ENCODE measurements at regions not wholly inside any gene's neighbourhood (a gene's known extent, or its start where the extent isn't known, plus 50 kb on each side); places are given as distances from the start of the nearest gene placed in this dataset.

DNA sequence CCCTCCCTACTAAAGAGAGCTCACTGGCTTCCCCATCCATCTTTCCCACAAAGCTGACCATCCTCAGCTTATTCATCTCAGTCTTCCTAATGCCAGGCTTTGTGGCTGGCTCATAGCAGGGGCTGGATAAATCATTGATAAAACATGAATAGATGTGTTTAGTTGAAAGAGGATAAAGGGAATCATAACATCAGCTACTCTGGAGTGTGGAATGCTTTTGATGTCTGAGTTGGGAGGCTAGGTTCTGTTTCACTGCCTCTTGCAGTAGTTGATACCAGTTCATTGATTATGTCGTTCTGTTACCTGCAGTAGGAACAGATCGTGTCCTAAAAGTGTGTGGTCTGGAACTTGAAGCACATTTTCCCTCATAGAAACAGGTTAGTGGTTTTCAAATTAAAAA is 66.3 kb upstream of the HK2 start:
- no peaks in the 10 kb centered on the region for H3K79me1 ChIP-seq (ENCODE audit: low read depth, low read length)
- no peak overlapping the region for H2BK12ac ChIP-seq (ENCODE audit: low read depth, low read length)
- H3K56ac ChIP-seq (replicated peaks; ENCODE audit: insufficient read length, low read depth, low read length), result no peak overlapping the region
- no peaks in the 10 kb centered on the region for H3K36me3 ChIP-seq (ENCODE audit: control insufficient read depth in 2 of 4, insufficient read depth in 4 of 4, low read length in 3 of 4)
- POLR2A ChIA-PET (ENCODE audit: partially characterized antibody), result interaction anchor here (2.0 kb wide), 1 partner anchor 10 kb away, joined by 7 read pairs; no protein-coding TSS in a partner anchor
- no peaks in the 10 kb centered on the region for H3K79me2 ChIP-seq (ENCODE audit: control insufficient read depth in 1 of 2, insufficient read depth in 2 of 2, low read length in 2 of 2)
- H2BK120ac ChIP-seq (replicated peaks; ENCODE audit: low read depth, low read length), result no peak overlapping the region
- H3K14ac ChIP-seq (ENCODE audit: insufficient read length), result no peak overlapping the region
- no peaks in the 10 kb centered on the region for H3K9me3 ChIP-seq (ENCODE audit: insufficient read depth in 2 of 2, low read depth in 1 of 2, low read length in 1 of 2)
- no peak overlapping the region for H4K91ac ChIP-seq (replicated peaks; ENCODE audit: insufficient read length, low read length)
- H4K5ac ChIP-seq (ENCODE audit: insufficient read length, low read depth, low read length), result no peak overlapping the region
- no peaks in the 10 kb centered on the region for H4K20me1 ChIP-seq (replicated peaks in 1 of 2; ENCODE audit: control insufficient read depth in 1 of 2, insufficient read depth in 2 of 2, low read length in 2 of 2)
- H3K18ac ChIP-seq (ENCODE audit: extremely low read depth, low read length), result no peak overlapping the region
- H2BK5ac ChIP-seq (ENCODE audit: low read depth, low read length), result no peak overlapping the region
- H3K4me1 ChIP-seq (replicated peaks in 1 of 4; ENCODE audit: control insufficient read depth in 3 of 4, insufficient read depth in 4 of 4, low read length in 3 of 4), result peaks cover 0 to 9% (median 4%) of the 10 kb centered on the region in 4 experiments; a peak in 5 of 7 replicates
- no peak overlapping the region for H3K23ac ChIP-seq (ENCODE audit: insufficient read length)
- H3K27ac ChIP-seq (ENCODE audit: low read depth, low read length), result no peak overlapping the region
- no peak overlapping the region for H3K4me3 ChIP-seq (ENCODE audit: extremely low read depth in 1 of 4, insufficient read depth in 2 of 4, low read depth in 3 of 4, low read length in 4 of 4)
- no peak for FAIRE-seq
- no peaks in the 10 kb centered on the region for H3K23me2 ChIP-seq (ENCODE audit: low read depth, low read length)
- no peak overlapping the region for H2AK5ac ChIP-seq (ENCODE audit: low read depth, low read length)
- no peak overlapping the region for H3K4me2 ChIP-seq (ENCODE audit: insufficient read depth in 1 of 2, low read depth in 2 of 2, low read length in 2 of 2)
- no peak overlapping the region for H3K4ac ChIP-seq (replicated peaks; ENCODE audit: insufficient read length, low read depth, low read length)
- no peaks in the 10 kb centered on the region for H3K27me3 ChIP-seq (replicated peaks in 1 of 4; ENCODE audit: control insufficient read depth in 3 of 4, extremely low read depth in 1 of 4, insufficient read depth in 3 of 4, low read length in 3 of 4)
- H2BK15ac ChIP-seq (ENCODE audit: low read length), result no peak overlapping the region
- no peak overlapping the region for H4K8ac ChIP-seq (ENCODE audit: extremely low read depth, insufficient read depth, low read length)
- H3K9ac ChIP-seq (replicated peaks in 1 of 4; ENCODE audit: extremely low read depth in 1 of 4, low read depth in 3 of 4, low read length in 3 of 4), result no peak overlapping the region
- TF ChIP-seq ASH2L (IDR thresholded peaks at IDR 0.05; ENCODE audit: low read length) (no peak), CBX8 (IDR thresholded peaks at IDR 0.05; ENCODE audit: borderline replicate concordance, low read depth, low read length) (no peak), TAF7 (optimal IDR thresholded peaks at IDR 0.05; ENCODE audit: borderline replicate concordance, low read depth, low read length) (no peak)
- 95% methylated on average over 2 of the region's 2 CpGs; no CpG with 5 or more reads in 1 of the 2 experiments for WGBS, 2 experiments (ENCODE audit: extremely low coverage in 1 of 2, insufficient coverage in 1 of 2, insufficient read length in 1 of 2, insufficient replicate concordance in 2 of 2, low coverage in 1 of 2, low lambda C conversion rate in 2 of 2, missing lambda C conversion rate in 1 of 2)
- no peak overlapping the region for H2AFZ ChIP-seq (ENCODE audit: low read length)
- CTCF ChIA-PET (ENCODE audit: partially characterized antibody), result interaction anchor here (0.6 to 6.0 kb wide), 6 partner anchors 10 to 146 kb away, joined by 3 to 35 read pairs (median 3); no protein-coding TSS in a partner anchor
- H2BK20ac ChIP-seq (ENCODE audit: low read length), result no peak overlapping the region
- no peak for DNase-seq (ENCODE audit: low read depth in 1 of 2, low spot score in 2 of 2)

All from H1 (cell line).